HG03045 (cell line): ENCODE measurements at regions not wholly inside any gene's neighbourhood (a gene's known extent, or its start where the extent isn't known, plus 50 kb on each side); places are given as distances from the start of the nearest gene placed in this dataset.

Experiments used
- ATAC-seq: cut with Tn5 transposase; IDR thresholded peaks from one replicate; pipeline ENCODE4 v1.9.1; 2021; ENCODE audit warnings: mild to moderate bottlenecking, moderate library complexity; ENCODE audit not compliant: unreplicated experiment

DNA sequence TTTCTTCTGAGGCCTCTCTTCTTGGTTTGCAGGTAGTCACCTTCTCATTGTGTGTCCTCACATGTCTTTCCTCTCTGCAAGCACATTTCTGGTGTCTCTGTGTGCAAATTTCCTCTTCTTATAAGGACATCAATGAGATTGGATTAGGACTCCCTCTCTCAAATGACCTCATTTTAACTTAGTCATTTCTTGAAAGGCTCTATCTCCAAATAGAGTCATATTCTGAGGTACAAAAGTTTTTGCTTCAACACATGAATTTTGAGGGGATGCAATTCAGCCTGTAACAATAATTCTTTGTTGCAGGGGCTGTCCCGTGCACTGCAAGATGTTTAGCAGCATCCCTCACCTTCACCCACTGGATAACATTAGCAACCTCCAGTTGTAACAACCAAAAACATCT is 115.0 kb upstream of the DCBLD2 start:
- no peak for ATAC-seq

DNA sequence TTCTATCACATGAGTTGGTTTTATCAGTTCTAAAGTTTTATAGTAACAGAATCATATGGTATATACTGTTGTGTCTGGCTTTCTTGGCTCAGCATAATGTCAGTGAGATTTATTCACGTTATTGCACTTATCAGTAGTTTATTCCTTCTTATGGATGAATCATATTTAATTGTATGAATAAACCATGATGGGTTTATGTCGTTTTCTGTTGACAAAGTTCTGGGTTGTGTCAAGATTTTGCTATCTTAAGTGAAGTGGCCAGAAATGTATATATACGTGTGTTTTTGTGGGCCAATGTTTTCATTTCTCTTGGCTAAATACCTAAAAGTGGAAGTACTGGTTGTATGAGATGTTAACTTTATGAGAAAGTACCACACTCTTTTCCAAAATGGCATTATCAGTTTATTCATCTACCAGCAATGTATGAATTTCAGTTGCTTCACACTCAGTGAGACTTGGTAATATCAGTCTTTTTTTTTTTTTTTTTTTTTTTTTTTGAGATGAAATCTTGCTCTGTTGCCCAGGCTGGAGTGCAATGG is 112.4 kb upstream of the DCBLD2 start:
- ATAC-seq = no peak

DNA sequence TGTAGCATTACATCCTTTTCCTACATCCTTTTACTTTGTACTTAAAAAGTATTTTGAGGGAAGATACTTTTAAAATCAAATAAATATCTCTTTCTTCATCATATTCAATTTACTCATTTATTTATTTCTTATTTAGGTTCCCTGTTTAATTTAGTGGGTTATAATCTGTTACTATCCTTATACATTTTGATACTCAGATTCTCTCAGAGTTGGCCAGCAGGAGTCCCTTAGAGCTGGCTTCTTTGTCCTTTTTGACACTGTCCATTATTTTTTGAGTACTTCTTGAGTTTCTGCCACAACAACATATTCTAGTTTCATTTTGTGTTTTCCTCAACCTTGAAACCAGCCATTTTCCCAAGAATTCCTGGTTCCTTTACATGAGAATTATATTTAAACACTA is 111.6 kb upstream of the DCBLD2 start:
- no peak for ATAC-seq

DNA sequence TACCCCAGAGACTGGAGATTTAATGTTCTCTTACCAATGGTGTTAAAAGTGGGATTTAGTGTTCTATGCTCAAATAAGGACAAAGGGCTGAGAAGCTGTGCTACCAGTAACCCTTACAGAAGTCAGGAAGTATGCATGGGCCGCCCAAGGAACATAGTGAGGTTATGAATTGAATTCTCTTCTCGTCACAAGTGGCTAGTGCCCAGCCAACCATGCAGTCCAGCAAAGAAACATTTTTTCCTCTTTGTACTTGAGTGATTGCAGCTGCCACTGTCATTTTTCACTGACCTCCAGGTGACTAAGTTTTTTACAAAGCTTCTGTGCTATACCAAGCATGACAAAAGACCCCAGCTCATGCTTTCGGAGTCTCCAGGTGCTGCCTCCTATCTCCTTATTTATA is 110.6 kb upstream of the DCBLD2 start:
- ATAC-seq = peak; percentile 65

DNA sequence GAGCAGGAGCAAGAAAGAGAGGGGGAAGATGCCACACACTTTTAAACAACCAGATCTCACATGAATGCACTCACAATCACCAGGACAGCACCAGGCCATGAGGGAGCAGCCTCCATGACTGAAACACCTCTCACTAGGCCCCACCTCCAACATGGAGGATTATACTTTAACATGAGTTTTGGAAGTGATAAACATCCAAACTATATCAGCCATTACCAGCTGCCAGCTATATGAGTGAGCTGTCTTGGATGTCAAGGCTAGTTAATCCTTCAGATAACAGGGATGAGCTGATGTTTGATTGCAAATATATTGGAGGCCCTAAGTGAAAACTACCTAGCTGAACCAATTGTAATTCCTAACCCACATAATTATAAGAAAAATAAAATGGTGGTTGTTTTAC is 108.4 kb upstream of the DCBLD2 start:
- no peak for ATAC-seq

DNA sequence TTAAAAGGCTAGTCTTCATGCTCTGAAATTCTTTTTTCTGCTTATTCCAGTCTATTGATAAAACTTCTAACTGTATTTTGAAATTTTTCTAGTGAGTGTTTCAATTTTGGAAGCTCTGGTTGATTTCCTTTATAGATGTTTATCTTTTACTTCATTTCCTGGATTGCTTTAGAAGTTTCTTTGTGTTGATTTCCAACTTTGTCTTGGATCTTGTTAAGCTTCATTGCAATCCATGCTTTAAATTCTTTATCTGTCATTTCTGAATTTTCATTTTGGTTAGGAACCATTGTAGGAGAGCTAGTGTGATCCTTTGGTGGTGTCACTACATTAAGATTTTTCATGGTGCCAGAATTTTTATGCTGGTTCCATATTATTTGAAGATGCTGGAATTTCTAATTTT is 105.2 kb upstream of the DCBLD2 start:
- ATAC-seq = no peak

DNA sequence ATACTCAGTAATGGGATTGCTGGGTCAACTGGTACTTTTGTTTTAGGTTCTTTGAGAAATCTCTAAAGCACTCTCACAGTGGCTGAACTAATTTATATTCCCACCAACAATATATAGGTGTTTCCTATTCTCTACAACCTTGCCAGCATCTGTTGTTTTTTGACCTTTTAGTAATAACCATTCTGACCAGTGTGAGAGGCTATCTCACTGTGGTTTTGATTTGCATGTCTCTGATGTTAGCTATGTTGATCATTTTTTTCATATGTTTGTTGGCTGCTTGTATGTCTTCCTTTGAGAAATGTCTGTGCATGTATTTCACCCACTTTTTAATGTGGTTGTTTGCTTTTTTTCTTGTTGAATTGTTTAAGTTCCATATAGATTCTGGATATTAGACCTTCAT is 98.2 kb upstream of the DCBLD2 start:
- no peak for ATAC-seq

DNA sequence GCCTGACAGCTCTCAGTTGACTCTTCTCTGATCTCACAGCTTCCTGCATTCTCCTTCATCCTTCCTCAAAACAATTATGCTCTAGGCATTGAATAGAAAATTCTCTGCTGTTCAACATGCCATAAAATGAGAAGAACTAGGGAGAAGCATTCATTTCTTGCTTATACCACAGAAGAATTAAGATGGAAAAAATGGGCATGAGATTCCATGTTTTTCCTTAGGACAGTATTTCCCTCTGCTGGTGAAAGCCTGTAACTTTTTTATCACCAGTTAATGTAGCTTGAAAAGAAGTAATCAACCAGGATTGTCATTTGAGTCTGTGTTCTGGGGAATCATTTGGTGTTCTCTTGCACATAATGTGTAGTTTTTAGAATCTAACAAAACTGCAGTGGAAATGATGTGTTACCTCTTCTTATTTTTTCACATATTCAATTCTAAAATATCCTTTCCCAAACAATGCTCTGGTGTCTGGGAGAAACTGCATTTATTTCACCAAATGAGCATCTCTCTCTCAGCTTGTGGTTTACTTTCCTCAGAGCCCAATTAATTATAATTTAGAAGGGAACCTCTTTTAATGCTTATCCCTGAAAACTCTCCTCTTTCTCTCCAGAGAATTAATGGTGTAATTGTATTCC is 92.8 kb upstream of the DCBLD2 start:
- ATAC-seq = no peak

DNA sequence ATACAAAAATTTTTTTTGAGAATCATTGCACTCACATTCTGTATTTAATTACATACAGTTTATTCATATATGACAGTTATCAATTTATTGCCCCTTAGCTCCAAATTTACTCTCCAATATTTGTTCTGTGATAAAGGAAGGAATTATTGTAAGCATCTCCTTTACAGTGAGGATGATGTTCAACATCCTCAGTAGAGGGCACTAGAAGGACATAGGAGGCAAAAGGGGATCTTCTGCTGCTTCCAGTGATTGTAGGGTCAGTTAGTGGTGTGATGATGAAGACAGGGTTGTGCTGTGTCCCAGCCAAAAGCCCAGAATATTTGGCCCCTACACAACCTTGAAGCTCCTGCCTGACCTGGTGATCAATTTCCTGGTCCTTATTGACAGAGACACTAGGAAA is 89.9 kb upstream of the DCBLD2 start:
- no peak for ATAC-seq

DNA sequence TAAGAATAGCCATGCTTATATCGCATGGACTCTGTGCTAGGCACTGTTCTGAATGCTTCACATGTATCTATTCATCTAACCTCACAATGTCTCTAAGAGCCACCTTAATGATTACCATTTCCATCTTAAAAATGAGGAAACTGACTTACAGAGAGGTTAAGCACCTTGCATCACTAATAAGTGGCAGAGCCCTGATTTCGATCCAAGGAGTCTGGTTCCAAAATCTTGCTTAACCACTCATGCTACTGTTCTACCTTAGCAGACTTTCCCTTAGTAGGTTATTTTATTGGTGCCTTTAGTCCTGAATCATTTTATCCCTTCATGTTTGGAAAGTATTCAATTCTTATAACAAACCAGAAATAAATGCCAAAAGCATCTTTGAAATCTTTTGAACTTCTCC is 89.2 kb upstream of the DCBLD2 start:
- ATAC-seq = no peak

DNA sequence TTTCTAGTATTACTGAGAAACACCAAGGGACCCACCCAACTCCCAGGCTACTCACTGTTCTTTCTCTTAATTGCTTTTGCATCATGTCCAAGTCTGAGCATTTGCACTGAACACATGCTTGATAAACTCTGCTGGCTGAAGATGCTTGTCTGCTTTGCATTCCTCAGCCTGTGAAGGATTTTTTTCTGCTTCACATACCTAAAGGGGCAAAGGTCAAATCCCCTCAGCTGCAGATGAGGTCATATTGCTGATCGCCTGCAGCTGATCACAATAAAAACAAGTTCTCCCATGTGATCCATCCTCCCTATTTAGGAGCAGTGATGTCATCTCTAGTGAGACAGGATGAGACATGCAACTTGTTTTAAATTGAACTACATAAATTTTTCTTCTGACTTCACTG is 84.6 kb upstream of the DCBLD2 start:
- ATAC-seq = no peak

DNA sequence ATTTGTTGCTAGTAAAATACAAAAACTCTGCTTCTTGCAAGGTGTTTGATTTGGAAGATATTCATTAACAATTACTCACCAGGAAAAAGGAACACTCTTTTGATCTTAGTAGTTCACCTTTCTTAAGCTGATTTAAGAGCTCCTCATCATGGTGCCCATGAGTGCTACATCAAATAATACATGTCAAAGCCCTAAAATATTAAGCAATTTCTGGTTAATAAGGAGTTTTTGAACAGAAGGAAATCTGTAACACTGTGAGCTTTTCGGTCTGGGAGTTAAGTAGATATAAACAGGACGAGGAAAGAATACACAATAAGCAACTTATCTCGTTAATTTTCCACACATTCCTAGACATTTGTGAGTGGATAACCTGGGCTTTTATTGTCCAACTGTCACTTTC is 83.9 kb upstream of the DCBLD2 start:
- no peak for ATAC-seq

DNA sequence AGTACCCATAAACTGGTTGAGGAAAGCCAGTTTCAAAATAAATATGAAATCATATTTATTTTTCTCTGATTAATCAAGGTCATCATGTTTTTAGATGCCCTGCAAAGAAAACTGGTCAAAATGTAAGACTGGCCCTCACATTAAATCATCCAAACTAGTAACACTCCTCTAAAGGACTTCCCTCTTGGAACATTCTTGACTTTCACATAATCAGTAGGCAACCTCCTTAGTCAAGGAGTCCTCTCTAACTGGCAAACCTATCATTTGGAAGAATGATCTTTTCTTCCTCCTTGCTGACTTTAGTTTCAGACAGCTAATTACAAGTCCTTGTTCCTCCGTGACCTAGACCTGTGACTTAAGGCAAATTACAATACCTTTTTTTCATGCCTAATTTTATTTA is 82.5 kb upstream of the DCBLD2 start:
- no peak for ATAC-seq

DNA sequence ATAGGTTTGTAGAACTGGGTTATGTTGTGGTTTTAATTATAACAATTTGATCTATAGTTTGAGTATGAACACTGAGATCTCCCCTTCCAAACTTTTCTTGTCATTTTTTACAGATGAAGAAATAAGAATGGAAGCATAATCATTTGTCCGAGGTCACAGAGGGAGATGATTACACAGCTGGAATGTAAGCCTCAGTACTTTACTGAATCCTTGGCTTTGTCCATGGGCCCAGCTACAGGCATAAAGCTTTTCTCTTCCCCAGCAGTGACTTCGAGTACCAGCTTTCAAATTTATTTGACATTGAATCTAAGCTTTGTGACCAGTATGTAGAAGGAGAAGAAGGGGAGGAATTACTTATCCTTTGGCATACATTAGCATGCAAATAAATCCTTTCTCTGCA is 80.9 kb upstream of the DCBLD2 start:
- ATAC-seq = no peak

DNA sequence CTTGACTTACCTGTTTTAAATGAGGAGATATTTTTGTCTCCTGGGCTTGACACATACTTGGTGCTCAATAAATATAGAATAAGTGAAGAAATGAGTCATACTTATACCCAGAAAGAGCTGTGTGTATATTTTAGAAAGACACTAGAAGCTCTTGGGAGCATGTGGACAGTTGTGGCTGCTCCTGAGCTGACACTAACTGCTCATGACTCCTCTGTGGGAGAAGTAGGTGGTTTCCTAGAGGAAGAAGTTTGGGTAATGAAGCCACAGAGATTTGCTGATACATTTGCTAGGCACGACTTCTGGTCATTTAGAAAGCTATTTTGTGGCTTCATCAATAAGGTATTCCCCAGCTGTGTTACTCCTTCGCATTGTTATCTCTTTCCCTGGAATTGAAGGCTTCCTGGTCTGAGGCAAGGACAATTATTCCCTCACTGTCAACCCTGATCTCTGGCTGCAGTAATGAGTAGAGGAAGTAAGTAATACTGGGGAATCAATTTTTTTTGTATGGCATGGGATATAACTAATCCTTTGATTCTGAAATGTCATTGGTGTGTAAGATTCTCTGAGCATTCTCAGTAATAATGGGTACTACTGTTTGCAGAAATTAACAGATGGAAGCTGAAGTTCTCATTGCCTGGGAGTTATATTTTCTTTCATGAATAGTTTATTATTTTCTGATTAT is 79.6 kb upstream of the DCBLD2 start:
- peak; percentile 93 for ATAC-seq

DNA sequence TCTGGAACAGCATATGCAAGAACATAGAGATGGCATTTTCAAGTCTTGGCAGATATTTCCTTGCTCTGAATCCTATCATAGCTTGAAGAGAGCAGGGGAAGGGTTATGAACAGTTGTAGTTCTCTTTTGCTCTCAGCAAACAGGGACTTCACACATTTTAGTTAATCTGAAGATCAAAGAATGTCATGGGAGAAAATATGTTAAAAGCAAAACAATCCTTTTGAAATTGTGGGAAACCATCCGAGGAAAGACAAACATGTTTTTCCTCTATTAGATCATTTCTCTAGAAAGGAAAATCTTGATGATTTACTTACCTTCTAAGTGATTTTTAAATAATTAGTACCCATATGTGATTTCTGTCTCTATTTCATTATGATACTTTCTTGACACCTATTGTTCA is 77.8 kb upstream of the DCBLD2 start:
- ATAC-seq = no peak

DNA sequence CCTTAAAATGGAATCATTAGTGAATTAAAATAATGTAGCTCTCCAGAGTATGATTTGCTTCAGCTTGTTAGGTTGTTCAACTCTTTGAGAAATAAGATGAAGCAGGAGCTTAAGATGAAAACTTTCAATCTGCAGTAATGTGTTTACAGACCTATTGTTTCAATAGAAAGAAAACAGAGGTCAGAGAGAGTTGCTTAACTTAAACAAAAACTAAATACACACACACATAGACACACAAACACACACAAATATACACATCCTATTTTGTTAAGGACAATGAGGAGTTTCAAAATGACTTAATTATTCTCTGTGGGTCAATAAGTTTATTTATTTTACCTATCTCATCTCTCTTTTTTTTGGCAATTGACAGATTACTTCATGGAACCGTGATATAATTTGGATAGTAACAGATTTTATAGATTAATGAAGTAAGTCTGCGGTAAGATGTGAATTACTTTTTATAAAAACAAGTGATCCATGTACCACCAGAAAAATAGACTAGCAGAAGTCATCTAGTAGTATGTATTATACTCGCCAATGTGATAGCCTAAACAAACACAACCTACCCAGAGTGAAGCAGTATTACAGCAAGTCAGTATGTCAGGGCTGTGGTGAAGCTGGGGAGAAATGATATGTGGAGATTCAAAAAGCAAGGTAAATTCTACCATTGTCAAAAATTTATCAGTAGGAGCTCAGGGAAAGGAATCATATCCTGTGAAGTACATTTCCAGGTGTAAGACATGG is 76.7 kb upstream of the DCBLD2 start:
- no peak for ATAC-seq

DNA sequence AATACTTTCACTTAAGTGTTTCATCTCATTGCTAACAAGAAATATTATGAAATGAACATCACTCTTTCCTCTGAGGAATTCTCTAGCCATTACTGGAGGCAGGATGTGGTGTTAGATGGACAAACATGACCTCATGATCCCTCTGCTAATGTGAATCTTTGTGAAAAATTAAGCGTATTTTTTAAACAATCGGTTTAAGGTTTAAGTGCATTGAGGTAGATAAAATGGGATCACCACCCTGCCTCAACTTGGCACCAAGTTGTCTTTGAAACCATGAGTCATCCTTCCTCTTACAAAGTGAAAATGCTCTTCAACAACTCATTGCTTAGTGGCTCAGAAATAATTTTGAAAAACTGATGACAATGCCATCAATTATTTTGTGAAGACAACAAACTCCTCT is 76.0 kb upstream of the DCBLD2 start:
- ATAC-seq = no peak

DNA sequence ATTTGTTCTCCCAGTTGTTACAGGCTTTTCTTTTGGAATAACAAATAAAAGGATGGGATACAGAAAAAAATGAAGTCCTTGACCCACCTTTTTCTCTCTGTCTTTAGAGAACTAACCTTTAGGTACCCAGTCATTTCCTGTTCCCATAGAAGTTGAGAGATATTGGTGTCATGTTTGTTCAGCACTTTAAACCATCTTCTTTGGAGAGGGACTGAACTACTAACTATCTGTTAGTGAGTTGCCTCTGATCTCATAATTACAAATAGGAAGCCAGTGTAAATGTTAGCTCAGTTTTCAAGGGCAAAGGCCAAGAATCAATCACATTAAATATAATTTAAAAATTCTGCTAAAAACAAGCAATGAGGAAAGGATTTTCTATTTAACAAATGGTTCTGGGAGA is 72.9 kb upstream of the DCBLD2 start:
- no peak for ATAC-seq

DNA sequence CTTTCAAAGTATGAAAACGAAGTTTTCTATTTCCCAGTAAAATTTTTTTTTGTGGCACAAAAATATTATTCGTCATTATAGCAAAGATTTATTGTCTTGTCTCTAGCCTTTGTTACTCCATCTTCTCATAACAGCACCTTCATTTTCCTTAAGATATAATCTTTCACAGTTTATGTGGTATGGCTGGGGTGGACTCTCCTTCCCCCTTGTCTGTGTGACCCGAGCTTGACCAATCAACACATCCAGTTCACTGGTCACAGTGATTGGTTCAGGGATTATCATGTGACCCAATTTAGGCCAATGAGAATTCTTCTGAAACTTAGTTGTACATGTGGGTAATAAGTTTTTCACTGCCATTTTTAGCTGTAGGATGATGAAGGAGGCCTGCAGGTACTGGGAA is 71.2 kb upstream of the DCBLD2 start:
- ATAC-seq = no peak

DNA sequence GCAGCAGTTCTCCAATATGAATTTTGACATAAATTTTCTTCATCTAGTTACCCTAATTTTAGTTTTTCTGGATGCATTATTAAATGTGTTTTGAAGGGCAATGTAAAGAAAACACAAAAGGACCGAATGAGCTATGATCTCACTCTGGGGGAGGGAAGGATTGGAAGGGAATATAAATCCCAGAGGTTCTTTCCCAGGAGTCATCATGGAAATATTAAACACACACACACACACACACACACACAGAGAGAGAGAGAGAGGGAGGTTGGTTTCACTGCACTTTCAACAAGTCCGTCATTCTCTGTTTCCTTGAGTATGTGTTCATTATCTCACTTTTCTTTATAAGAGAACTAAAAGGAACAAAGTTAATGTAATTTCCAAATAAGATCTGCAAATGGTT is 70.7 kb upstream of the DCBLD2 start:
- no peak for ATAC-seq

DNA sequence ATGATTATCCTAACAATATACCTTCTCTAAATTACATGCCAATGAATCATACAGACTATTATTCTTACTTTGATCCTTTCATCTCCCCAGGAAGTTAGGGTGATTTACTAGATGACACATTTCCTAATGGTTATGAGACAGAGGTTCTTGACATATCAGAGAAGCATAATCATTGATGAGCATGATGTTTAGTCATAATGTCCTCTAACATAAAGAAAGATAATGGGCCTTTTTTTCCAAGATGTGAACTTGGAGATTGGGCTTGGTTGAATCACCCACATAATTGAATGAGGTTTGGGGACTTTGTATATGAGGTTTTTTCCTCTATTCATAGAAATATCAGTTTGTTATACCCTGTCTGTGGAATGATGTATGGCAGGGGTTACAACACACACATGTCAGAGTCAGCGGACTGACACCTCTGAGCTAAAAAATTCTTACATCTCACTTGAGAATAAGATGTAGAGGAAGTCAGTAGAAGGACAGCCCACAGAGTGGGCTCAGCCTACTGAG is 69.7 kb upstream of the DCBLD2 start:
- ATAC-seq = no peak
